A549 (cell line): ENCODE measurements at regions not wholly inside any gene's neighbourhood (a gene's known extent, or its start where the extent isn't known, plus 50 kb on each side); places are given as distances from the start of the nearest gene placed in this dataset.

Experiments
- ATAC-seq, 2 experiments: fragments of 200-7000 bp in 1 of 2; fragments of >200 bp in 1 of 2; cut with Nextera tagmentation in 1 of 2; cut with Tn5 transposase in 1 of 2; 3 replicates each; pipeline versions ENCODE4 v1.8.0 to v1.9.1; 2018 to 2020; ENCODE audit warnings: mild to moderate bottlenecking in 1 of 2, moderate library complexity in 1 of 2
- CTCF ChIA-PET: fragments of 300-600 bp; sonication (Branson Sonifier 250); formaldehyde crosslinking; extraction: SDS; loops from one replicate; lab custom pipeline; 2021; ENCODE audit warnings: antibody characterized with exemption, inconsistent platforms; lab: Yijun Ruan, JAX
- POLR2A ChIA-PET: fragments of 350-600 bp; formaldehyde crosslinking; extraction: SDS; loops from one replicate; lab custom pipeline; 2021; ENCODE audit warnings: antibody characterized with exemption, inconsistent platforms; lab: Yijun Ruan, JAX
- DNase-seq, 2 experiments: peaks; one replicate each; pipeline versions ENCODE4 v3.0.0 to v3.0.0-alpha.2; 2011 to 2016; ENCODE audit warnings: low read depth in 1 of 2, low spot score in 1 of 2
- FAIRE-seq: peaks from 2 replicates; lab custom pipeline; 2011; peaks lifted over from hg19 to GRCh38; lab: Jason Lieb, UNC
- H3K27ac ChIP-seq, 2 experiments: fragments of >200 bp; sonication (Bioruptor Twin); formaldehyde crosslinking; 3 replicates each; pipeline ENCODE4 v1.5.1; 2016 to 2017
- H3K4me1 ChIP-seq: fragments of >200 bp; sonication (Bioruptor Twin); formaldehyde crosslinking; 3 replicates; pipeline ENCODE4 v1.6.1; 2016
- H3K4me2 ChIP-seq: fragments of >200 bp; sonication (Bioruptor Twin); formaldehyde crosslinking; 3 replicates; pipeline ENCODE4 v1.6.1; 2016
- H3K4me3 ChIP-seq: fragments of >200 bp; sonication (Bioruptor Twin); formaldehyde crosslinking; 3 replicates; pipeline ENCODE4 v1.5.1; 2016
- H3K9me3 ChIP-seq: fragments of >200 bp; sonication (Bioruptor Twin); formaldehyde crosslinking; 3 replicates; pipeline ENCODE4 v1.6.1; 2016
- CBX8 ChIP-seq: fragments of 200-600 bp; sonication (generic); IDR thresholded peaks from 2 replicates; pipeline ENCODE4 v1.6.1; 2016
- CEBPB ChIP-seq, 2 experiments: fragments of >200 bp in 1 of 2; sonication (Bioruptor Twin) in 1 of 2; formaldehyde crosslinking in 1 of 2; IDR thresholded peaks; 2 replicates each; pipeline ENCODE4 v1.6.1; 2012 to 2016
- CHD2 ChIP-seq: fragments of 150-350 bp; IDR thresholded peaks from 2 replicates; pipeline ENCODE4 v1.6.1; 2014; ENCODE audit warnings: low read length; ENCODE audit not compliant: partially characterized antibody
- EP300 ChIP-seq, 2 experiments: fragments of >200 bp; sonication (Bioruptor Twin); formaldehyde crosslinking; IDR thresholded peaks; 2 replicates in 1 of 2; 3 replicates in 1 of 2; pipeline ENCODE4 v1.6.1; 2016 to 2017
- FOXS1 ChIP-seq: fragments of 250-450 bp; sonication (Bioruptor Pico); IDR thresholded peaks from 2 replicates; pipeline ENCODE4 v1.5.0; 2020; ENCODE audit warnings: mild to moderate bottlenecking, moderate library complexity
- HDAC2 ChIP-seq: fragments of 200-600 bp; sonication (generic); IDR thresholded peaks from 2 replicates; pipeline ENCODE4 v1.6.1; 2016
- HOXA7 ChIP-seq: fragments of 250-450 bp; sonication (Bioruptor Pico); IDR thresholded peaks from 2 replicates; pipeline ENCODE4 v1.5.0; 2020; ENCODE audit warnings: mild to moderate bottlenecking, moderate library complexity
- HOXB5 ChIP-seq: fragments of 250-450 bp; sonication (Bioruptor Pico); IDR thresholded peaks from 2 replicates; pipeline ENCODE4 v1.5.0; 2020; ENCODE audit warnings: mild to moderate bottlenecking, moderate library complexity
- JUN ChIP-seq, 2 experiments: fragments of >200 bp; sonication (Bioruptor Twin); formaldehyde crosslinking; IDR thresholded peaks; 2 replicates in 1 of 2; 3 replicates in 1 of 2; pipeline ENCODE4 v1.6.1; 2016 to 2017
- KDM1A ChIP-seq: fragments of 200-600 bp; sonication (generic); IDR thresholded peaks from 2 replicates; pipeline ENCODE4 v1.6.1; 2016; ENCODE audit warnings: low read depth, mild to moderate bottlenecking
- MYC ChIP-seq: IDR thresholded peaks from 2 replicates; pipeline ENCODE4 v1.6.1; 2012; ENCODE audit warnings: mild to moderate bottlenecking, inconsistent platforms, low read length, improper control_type of control experiment, borderline replicate concordance
- NPAS2 ChIP-seq: fragments of 250-450 bp; sonication (Bioruptor Pico); IDR thresholded peaks from 2 replicates; pipeline ENCODE4 v1.8.0; 2022; ENCODE audit warnings: mild to moderate bottlenecking, moderate library complexity, borderline replicate concordance
- PHF8 ChIP-seq: fragments of 200-600 bp; sonication (generic); IDR thresholded peaks from 2 replicates; pipeline ENCODE4 v1.6.1; 2016; ENCODE audit warnings: low read depth, mild to moderate bottlenecking, antibody characterized with exemption, moderate library complexity, borderline replicate concordance
- RFX5 ChIP-seq: fragments of 450-650 bp; IDR thresholded peaks from 2 replicates; pipeline ENCODE4 v1.7.1; 2014; ENCODE audit warnings: antibody characterized with exemption, mild to moderate bottlenecking, moderate library complexity
- ZFP36 ChIP-seq: fragments of 450-650 bp; IDR thresholded peaks from 2 replicates; pipeline ENCODE4 v1.6.1; 2014; ENCODE audit warnings: borderline replicate concordance; ENCODE audit not compliant: partially characterized antibody
- ZSCAN20 ChIP-seq: fragments of 250-450 bp; sonication (Bioruptor Pico); IDR thresholded peaks from 2 replicates; pipeline ENCODE4 v1.8.0; 2022; ENCODE audit warnings: mild to moderate bottlenecking, moderate library complexity
- WGBS: methylation state at CpG from one replicate; pipeline ENCODE4 v1.1.6; 2017; ENCODE audit errors: missing lambda C conversion rate; 5-methylcytosine and 5-hydroxymethylcytosine counted together
- TF ChIP-seq, protein P1 (sequence below): fragments of 150-350 bp; IDR thresholded peaks from 2 replicates; pipeline ENCODE4 v1.6.1; 2014; ENCODE audit warnings: low read depth, mild to moderate bottlenecking, low read length
- TF ChIP-seq, protein P2 (sequence below): fragments of >200 bp; sonication (Bioruptor Twin); formaldehyde crosslinking; IDR thresholded peaks from 3 replicates; pipeline ENCODE4 v1.6.1; 2016
- TF ChIP-seq, protein P3 (sequence below): fragments of 450-650 bp; IDR thresholded peaks from 2 replicates; pipeline ENCODE4 v1.6.1; 2014; ENCODE audit warnings: antibody characterized with exemption
- TF ChIP-seq, protein P4 (sequence below): IDR thresholded peaks from 2 replicates; pipeline ENCODE4 v1.6.1; 2012; ENCODE audit warnings: low read depth, borderline replicate concordance
- TF ChIP-seq, protein P5 (sequence below): fragments of 200-600 bp; sonication (generic); IDR thresholded peaks from 2 replicates; pipeline ENCODE4 v1.6.1; 2016; ENCODE audit warnings: antibody characterized with exemption, mild to moderate bottlenecking, moderate library complexity

DNA sequence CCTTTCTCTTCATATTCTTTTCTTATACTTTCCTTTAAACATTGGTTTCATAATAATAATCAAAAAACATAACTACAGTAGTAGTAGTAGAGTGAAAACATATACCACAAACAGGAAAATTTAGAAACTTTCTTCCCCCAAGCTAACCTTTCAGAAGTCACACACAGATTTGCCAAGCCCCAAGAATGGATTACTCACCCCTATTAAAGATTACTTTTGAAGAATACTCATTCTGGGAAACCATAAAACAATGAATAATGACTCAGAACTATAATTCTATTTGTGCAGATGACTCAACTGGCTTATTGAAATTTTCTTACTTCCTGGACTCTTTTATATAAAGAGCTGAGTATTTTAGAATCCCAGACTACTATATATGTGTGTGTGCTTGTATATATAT lies 119.4 kb upstream of the GJE1 start (continued):
- TF ChIP-seq, protein P1, sequence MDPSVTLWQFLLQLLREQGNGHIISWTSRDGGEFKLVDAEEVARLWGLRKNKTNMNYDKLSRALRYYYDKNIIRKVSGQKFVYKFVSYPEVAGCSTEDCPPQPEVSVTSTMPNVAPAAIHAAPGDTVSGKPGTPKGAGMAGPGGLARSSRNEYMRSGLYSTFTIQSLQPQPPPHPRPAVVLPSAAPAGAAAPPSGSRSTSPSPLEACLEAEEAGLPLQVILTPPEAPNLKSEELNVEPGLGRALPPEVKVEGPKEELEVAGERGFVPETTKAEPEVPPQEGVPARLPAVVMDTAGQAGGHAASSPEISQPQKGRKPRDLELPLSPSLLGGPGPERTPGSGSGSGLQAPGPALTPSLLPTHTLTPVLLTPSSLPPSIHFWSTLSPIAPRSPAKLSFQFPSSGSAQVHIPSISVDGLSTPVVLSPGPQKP, result no peak
- no peak for TF ChIP-seq FOXS1
- no peak for TF ChIP-seq CHD2
- TF ChIP-seq, protein P2, sequence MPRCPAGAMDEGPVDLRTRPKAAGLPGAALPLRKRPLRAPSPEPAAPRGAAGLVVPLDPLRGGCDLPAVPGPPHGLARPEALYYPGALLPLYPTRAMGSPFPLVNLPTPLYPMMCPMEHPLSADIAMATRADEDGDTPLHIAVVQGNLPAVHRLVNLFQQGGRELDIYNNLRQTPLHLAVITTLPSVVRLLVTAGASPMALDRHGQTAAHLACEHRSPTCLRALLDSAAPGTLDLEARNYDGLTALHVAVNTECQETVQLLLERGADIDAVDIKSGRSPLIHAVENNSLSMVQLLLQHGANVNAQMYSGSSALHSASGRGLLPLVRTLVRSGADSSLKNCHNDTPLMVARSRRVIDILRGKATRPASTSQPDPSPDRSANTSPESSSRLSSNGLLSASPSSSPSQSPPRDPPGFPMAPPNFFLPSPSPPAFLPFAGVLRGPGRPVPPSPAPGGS, result no peak; the same call in 2 of the 3 replicates
- 0 out of 5 replicates have a peak, but pooled peaks of 1 of the 2 experiments have one; percentile 25 for TF ChIP-seq EP300 (IDR thresholded peaks at IDR 0.05)
- no peak for TF ChIP-seq ZFP36
- TF ChIP-seq JUN (IDR thresholded peaks at IDR 0.05), result 0 out of 5 replicates have a peak, but pooled peaks of 1 of the 2 experiments have one; percentile 45
- TF ChIP-seq HDAC2, result no peak
- TF ChIP-seq CEBPB (IDR thresholded peaks at IDR 0.05), result peak in 1 of 2 experiments; percentile 40; a peak in 1 of 4 replicates

DNA sequence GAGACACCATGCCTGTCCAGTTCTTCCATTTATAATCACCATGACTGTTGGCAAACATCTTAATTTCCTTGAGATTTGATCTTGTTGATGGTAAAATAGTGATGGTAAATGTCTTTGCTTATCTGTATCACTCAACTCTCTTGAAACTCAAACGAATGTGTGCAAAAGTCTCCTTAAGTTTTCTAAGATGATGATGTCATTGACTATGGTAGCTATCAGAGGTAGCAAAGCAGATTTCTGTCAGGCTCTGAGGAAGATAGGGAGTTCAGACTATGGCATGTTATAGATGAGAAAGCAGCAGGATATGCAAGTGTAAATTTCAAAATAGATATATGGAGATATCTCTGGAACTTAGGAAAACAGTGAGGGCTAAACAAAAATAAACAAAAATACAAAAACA lies 121.0 kb upstream of the GJE1 start:
- no peak overlapping the region for H3K4me2 ChIP-seq

DNA sequence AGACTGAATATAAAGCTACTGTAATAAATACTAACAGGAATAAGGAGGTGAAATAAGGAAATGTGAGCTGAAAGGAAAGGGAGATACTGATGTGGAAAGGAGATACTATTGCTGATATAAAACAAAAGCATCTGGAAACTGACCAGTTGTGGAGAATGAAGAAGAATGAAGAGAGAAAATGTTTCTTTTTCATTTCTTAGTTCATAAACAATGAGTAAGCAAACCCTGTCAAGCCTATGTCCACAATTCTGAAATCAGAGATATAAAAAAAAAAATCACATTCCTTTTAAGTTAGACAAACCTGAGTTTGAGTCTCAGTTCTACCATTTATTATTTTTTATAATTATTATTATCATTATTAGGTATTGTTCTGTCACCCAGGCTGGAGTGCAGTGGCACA lies 121.6 kb upstream of the GJE1 start:
- peaks cover 35% of the 10 kb centered on the region for H3K4me1 ChIP-seq
- CTCF ChIA-PET, result no interaction called here
- H3K27ac ChIP-seq, result peak overlapping the region in 1 of 2 experiments; percentile 45; a peak in 1 of 6 replicates
- POLR2A ChIA-PET, result no interaction called here
- ATAC-seq, result no peak
- no peak overlapping the region for H3K4me3 ChIP-seq
- no peak for DNase-seq
- no peak for FAIRE-seq
- H3K9me3 ChIP-seq, result no peaks in the 10 kb centered on the region
- TF ChIP-seq PHF8, result no peak
- TF ChIP-seq, protein P3, sequence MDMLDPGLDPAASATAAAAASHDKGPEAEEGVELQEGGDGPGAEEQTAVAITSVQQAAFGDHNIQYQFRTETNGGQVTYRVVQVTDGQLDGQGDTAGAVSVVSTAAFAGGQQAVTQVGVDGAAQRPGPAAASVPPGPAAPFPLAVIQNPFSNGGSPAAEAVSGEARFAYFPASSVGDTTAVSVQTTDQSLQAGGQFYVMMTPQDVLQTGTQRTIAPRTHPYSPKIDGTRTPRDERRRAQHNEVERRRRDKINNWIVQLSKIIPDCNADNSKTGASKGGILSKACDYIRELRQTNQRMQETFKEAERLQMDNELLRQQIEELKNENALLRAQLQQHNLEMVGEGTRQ, result no peak
- TF ChIP-seq CHD2, result no peak
- TF ChIP-seq KDM1A, result no peak
- no peak for TF ChIP-seq NPAS2 (CRISPR knock-in tag)
- no peak for TF ChIP-seq CBX8
- TF ChIP-seq HOXB5 (CRISPR knock-in tag), result no peak
- TF ChIP-seq ZSCAN20, result no peak
- no peak for TF ChIP-seq JUN (IDR thresholded peaks at IDR 0.05)
- TF ChIP-seq RFX5, result no peak
- TF ChIP-seq, protein P4, sequence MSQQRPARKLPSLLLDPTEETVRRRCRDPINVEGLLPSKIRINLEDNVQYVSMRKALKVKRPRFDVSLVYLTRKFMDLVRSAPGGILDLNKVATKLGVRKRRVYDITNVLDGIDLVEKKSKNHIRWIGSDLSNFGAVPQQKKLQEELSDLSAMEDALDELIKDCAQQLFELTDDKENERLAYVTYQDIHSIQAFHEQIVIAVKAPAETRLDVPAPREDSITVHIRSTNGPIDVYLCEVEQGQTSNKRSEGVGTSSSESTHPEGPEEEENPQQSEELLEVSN, result no peak
- TF ChIP-seq, protein P5, sequence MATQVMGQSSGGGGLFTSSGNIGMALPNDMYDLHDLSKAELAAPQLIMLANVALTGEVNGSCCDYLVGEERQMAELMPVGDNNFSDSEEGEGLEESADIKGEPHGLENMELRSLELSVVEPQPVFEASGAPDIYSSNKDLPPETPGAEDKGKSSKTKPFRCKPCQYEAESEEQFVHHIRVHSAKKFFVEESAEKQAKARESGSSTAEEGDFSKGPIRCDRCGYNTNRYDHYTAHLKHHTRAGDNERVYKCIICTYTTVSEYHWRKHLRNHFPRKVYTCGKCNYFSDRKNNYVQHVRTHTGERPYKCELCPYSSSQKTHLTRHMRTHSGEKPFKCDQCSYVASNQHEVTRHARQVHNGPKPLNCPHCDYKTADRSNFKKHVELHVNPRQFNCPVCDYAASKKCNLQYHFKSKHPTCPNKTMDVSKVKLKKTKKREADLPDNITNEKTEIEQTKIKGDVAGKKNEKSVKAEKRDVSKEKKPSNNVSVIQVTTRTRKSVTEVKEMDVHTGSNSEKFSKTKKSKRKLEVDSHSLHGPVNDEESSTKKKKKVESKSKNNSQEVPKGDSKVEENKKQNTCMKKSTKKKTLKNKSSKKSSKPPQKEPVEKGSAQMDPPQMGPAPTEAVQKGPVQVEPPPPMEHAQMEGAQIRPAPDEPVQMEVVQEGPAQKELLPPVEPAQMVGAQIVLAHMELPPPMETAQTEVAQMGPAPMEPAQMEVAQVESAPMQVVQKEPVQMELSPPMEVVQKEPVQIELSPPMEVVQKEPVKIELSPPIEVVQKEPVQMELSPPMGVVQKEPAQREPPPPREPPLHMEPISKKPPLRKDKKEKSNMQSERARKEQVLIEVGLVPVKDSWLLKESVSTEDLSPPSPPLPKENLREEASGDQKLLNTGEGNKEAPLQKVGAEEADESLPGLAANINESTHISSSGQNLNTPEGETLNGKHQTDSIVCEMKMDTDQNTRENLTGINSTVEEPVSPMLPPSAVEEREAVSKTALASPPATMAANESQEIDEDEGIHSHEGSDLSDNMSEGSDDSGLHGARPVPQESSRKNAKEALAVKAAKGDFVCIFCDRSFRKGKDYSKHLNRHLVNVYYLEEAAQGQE, result no peak
- TF ChIP-seq, protein P1, result no peak
- peak overlapping the region; percentile 7; the same call in 1 of the 3 replicates for H3K4me2 ChIP-seq

More for the DNA sequence above, 121.0 kb upstream of the GJE1 start:
- H3K27ac ChIP-seq, result peak overlapping the region in 1 of 2 experiments; percentile 45; a peak in 2 of 6 replicates
- FAIRE-seq (no peak), DNase-seq (no peak), ATAC-seq (no peak)
- peaks cover 35% of the 10 kb centered on the region for H3K4me1 ChIP-seq
- CTCF ChIA-PET, result no interaction called here
- H3K4me3 ChIP-seq, result no peak overlapping the region
- TF ChIP-seq MYC (no peak), HOXA7 (CRISPR knock-in tag) (no peak)
- WGBS, result 92% methylated on average over 1 of the region's 1 CpG
- POLR2A ChIA-PET, result no interaction called here
- H3K9me3 ChIP-seq, result no peaks in the 10 kb centered on the region
